ENCODE measurements at regions not wholly inside any gene's neighbourhood (a gene's known extent, or its start where the extent isn't known, plus 50 kb on each side); places are given as distances from the start of the nearest gene placed in this dataset.

- no peak overlapping the region for H3K27ac ChIP-seq (replicated peaks)
- peak in 1 of 2 experiments; percentile 25 for DNase-seq (ENCODE audit: low read depth in 1 of 2, low spot score in 1 of 2)
- H3K27me3 ChIP-seq (ENCODE audit: insufficient read depth, poor library complexity, severe bottlenecking) = no peaks in the 10 kb centered on the region
- H3K4me3 ChIP-seq (replicated peaks; ENCODE audit: insufficient read depth, low read length) = no peak overlapping the region
- no peak for TF ChIP-seq GABPA (IDR thresholded peaks at IDR 0.05; ENCODE audit: low read depth)
- no peak for TF ChIP-seq POLR2AphosphoS5 (IDR thresholded peaks at IDR 0.05; ENCODE audit: low read depth)
- TF ChIP-seq REST (IDR thresholded peaks at IDR 0.05; ENCODE audit: insufficient replicate concordance, low read depth) = no peak
- TF ChIP-seq SPI1 (IDR thresholded peaks at IDR 0.05; ENCODE audit: borderline replicate concordance, low read depth) = peak; percentile 75
- TF ChIP-seq CTCF (IDR thresholded peaks at IDR 0.05; ENCODE audit: insufficient read depth, low read length) = no peak
These were observed 1929.5 kb upstream of the CDH9 start for GRCh38 chr5:28967848-28968247.

GRCh38 chr5:28961816-28962215 lies 1923.4 kb upstream of the CDH9 start:
- TF ChIP-seq POLR2AphosphoS5 (IDR thresholded peaks at IDR 0.05; ENCODE audit: low read depth) (no peak), REST (IDR thresholded peaks at IDR 0.05; ENCODE audit: insufficient replicate concordance, low read depth) (no peak)
- Histone ChIP-seq H3K27ac (replicated peaks) (no peak overlapping the region), H3K4me3 (replicated peaks; ENCODE audit: insufficient read depth, low read length) (no peak overlapping the region), H3K27me3 (ENCODE audit: insufficient read depth, poor library complexity, severe bottlenecking) (no peaks in the 10 kb centered on the region)
- DNase-seq (ENCODE audit: low read depth in 1 of 2, low spot score in 1 of 2) = no peak

- DNase-seq (ENCODE audit: low read depth in 1 of 2, low spot score in 1 of 2) = no peak
- Histone ChIP-seq H3K27ac (replicated peaks) (no peak overlapping the region), H3K4me3 (replicated peaks; ENCODE audit: insufficient read depth, low read length) (no peak overlapping the region), H3K27me3 (ENCODE audit: insufficient read depth, poor library complexity, severe bottlenecking) (no peaks in the 10 kb centered on the region)
- TF ChIP-seq POLR2AphosphoS5 (IDR thresholded peaks at IDR 0.05; ENCODE audit: low read depth) (no peak), REST (IDR thresholded peaks at IDR 0.05; ENCODE audit: insufficient replicate concordance, low read depth) (no peak), SPI1 (IDR thresholded peaks at IDR 0.05; ENCODE audit: borderline replicate concordance, low read depth) (no peak), GABPA (IDR thresholded peaks at IDR 0.05; ENCODE audit: low read depth) (no peak), CTCF (IDR thresholded peaks at IDR 0.05; ENCODE audit: insufficient read depth, low read length) (no peak)
These were observed 1920.2 kb upstream of the CDH9 start for GRCh38 chr5:28958581-28958980.

- no peak overlapping the region for H3K27ac ChIP-seq (replicated peaks)
- no peaks in the 10 kb centered on the region for H3K27me3 ChIP-seq (ENCODE audit: insufficient read depth, poor library complexity, severe bottlenecking)
- DNase-seq (ENCODE audit: low read depth in 1 of 2, low spot score in 1 of 2) = no peak
- H3K4me3 ChIP-seq (replicated peaks; ENCODE audit: insufficient read depth, low read length) = no peak overlapping the region
- TF ChIP-seq GABPA (IDR thresholded peaks at IDR 0.05; ENCODE audit: low read depth) (no peak), CTCF (IDR thresholded peaks at IDR 0.05; ENCODE audit: insufficient read depth, low read length) (no peak), REST (IDR thresholded peaks at IDR 0.05; ENCODE audit: insufficient replicate concordance, low read depth) (no peak), SPI1 (IDR thresholded peaks at IDR 0.05; ENCODE audit: borderline replicate concordance, low read depth) (no peak), POLR2AphosphoS5 (IDR thresholded peaks at IDR 0.05; ENCODE audit: low read depth) (no peak)
These were observed 1919.1 kb upstream of the CDH9 start for GRCh38 chr5:28957450-28957849.

Data from HL-60 (cell line).